GM21786 (cell line): ENCODE measurements at regions not wholly inside any gene's neighbourhood (a gene's known extent, or its start where the extent isn't known, plus 50 kb on each side); places are given as distances from the start of the nearest gene placed in this dataset.

ENCODE experiments used
- ATAC-seq: cut with Tn5 transposase; IDR thresholded peaks from one replicate; pipeline ENCODE4 v1.9.1; 2021; ENCODE audit not compliant: unreplicated experiment

DNA sequence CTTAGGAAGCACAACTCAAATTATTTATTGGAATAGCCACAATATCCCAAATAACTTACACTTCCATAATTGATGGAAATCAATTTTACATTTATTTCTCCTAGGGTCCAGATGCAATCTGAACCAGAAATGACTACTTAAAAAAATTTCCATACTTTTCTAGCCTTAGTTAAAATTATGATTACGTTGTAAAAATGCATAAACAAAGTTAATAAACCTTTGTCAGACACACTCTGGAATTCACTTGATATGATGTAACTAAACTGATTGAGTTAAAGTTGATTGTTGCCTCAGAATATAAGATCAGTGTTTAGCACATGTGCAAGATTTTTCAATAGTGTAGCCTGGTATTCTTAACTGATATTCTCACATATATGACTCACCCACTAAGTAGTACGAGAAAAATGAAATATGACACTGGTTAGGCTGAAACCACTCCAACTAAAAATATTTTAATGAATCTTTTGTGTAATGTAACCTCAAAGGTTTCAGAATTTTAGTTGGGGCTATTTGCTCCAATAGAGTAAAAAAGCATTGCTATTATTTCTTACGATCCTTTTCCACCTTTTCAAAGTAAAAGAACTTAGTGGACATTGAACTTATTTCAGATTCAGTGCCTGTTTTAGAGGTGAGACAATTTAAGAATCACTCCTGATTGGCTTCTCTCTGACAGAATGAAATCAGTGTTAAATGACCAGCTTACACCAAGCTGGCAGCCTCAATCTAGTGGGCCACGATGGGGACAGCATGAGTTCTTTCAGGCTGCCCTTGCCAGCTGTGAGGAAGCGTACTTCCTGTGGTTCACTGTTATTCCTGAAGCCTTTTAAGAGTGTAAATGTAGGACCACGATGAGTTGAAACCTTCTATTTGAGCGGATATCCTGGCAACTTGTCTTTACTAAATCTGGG lies 277.2 kb upstream of the CDH9 start:
- ATAC-seq: no peak

DNA sequence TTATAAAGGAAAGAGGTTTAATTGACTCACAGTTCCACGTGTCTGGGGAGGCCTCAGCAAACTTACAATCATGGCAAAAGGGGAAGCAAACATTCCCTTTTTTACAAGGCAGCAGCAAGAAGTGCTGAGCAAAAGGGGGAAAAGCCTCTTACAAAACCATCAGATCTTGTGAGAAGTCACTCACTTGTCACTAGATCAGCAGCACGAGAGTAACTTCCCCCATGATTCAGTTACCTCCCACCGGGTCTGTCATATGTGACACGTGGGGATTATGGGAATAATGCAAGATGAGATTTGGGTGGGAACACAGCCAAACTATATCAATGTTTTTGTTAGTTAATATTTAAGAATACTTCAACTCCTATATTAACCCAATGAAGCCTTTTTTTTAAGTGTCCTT lies 275.2 kb upstream of the CDH9 start:
- no peak for ATAC-seq

DNA sequence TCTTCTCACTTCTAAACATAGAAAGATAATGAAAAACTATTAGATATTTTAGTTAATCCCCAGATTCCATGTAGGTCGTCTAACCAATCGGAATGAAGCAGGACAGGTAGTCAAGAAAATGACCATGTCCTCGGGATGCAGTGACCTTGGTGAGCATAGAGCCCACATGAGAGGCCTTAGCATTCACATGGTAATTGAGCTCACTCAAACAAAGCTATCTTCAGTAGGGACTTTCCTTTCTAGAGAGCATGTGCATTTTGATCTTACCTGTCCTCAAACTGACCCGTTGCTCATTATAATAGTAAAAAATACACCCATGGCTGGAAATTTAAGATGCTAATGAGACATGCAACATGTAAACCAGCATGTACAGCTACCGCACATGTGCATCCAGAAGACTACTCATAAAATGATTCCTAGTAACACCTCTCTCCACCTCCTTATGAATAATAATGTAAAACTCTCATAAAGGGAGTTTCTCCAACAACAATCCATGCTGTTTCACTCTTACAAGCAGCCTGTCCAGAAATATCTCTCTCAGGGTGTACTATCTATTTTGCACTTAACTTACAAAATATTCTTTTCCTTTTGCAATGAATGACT lies 274.0 kb upstream of the CDH9 start:
- ATAC-seq: no peak

DNA sequence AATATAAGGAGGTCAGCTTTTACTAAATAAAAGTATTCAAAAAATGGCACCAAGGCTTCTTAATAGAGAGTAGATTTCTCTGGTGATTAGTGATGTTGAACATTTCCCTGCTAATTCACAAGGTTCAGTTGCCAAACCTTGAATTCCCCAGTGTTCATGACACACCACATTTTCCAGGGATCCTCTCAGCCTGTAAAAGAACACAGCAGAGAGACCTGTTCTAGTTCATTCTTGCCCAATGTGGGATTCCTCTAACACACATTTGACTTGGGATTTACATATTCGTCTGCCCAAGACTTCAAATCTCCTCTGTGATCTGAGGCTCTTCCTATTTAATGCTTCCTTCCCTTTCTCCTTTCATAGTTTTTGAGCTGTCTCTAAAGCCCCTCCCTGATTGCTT lies 273.2 kb upstream of the CDH9 start:
- ATAC-seq: no peak

DNA sequence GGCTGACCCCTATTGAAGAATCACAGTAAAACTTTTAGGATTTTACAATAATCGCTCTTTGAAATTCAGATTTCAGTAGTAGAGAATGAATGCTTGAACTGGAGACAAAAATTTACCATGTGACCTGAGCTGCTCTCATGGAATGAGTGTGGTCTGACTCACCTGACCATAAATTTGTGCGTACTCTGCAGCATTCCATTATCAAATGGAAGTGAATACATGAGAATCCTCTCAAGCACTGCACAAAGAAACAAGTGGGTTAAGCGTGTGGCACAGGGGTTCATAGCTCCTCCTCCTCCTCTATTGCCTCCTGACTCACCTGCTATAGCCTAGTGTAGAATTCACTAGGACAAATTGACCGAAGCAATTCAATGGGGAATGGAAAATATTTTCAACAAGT lies 269.8 kb upstream of the CDH9 start:
- ATAC-seq: no peak

DNA sequence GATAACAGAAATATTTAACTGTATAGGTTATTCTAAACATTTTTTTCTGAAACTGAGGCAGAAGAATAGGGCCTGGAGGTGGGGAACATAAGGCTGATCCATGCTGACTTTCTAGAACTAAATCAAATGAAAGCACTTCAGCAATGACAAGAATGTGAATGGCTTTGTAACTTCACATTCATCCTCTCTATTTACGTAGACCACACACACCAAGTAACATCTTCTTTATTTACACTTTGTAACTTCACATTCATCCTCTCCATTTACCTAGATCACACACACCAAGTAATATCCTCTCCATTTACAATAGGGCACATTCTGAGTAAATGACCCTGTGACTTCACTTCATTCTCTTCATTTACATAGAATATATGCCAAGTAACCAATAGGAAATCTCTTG lies 251.8 kb upstream of the CDH9 start:
- no peak for ATAC-seq

DNA sequence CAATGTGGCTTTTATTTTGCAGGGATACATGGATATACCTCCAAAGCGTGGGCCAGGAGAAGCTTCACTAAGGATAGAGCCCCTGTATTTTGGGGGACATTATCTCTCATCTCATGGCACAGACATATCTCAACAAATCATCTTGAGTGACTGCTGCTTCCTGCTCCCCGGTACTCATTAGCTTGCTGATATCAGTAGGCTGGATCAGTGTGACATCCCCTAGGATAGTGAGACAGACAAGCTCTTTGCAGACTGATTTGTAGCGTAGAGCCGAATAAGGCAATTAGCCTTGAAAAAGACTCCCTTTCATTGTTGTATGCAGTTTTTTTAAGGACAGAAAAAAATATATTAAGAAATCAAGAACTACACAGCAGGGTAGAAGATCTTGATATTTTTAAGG lies 237.7 kb upstream of the CDH9 start:
- ATAC-seq: no peak

DNA sequence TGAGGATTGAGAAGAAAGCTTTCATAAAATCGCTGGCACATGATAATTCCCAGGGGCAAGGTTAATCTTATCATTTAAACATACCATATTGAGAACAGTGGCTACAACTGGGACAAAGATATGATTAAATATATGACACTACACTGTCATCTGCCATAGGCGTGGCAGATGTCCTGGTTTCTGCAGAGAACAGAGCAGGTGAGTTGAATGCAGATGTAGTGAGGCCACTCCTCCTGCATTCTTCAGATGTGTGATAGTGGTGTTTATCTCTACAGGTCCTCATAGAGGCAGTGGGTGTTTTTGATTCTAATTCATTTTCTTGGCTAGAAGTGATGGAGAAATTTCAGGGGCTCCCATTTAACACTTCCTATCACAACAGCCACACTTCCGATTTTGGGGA lies 237.0 kb upstream of the CDH9 start:
- ATAC-seq: no peak

DNA sequence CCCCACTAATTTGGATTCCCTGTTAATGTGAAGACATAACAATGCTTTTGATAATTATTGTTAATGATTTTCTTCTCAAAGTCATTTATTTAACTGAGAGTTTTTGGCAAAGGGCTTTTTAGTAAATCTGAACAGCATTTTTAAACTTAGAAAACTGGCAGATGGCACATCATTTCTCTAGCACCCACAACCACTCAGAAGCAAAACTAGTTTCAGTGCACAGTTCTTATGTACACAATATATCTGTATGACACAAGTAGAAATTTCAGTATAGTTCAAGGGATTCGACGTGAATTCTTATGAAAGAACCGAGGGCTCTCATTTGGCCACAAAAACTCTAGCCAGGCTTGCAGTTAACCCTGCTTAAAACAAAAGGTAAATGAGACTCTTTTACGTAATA lies 231.4 kb upstream of the CDH9 start:
- no peak for ATAC-seq

DNA sequence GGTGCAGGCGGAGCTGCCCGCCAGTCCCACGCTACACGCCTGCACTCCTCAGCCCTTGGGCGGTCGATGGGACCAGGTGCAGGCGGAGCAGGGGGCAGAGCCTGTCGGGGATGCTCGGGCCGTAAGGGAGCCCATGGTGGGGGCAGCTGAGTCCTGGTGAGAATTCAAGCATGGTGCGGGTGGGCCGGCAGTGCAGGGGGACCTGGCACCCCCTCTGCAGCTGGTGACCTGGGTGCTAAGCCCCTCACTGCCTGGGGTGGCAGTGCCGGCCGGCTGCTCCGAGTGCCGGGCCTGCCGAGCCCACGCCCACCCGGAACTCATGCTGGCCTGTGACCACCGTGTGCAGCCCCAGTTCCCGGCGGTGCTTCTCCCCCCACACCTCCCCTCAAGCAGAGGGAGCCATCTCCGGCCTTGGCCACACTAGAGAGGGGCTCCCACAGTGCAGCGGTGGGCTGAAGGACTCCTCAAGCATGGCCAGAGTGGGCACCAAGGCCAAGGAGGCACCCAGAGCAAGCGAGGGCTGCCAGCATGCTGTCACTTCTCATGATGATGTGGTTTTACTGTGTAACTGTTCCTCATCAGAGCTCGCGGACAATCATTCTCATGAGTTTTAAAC lies 228.9 kb upstream of the CDH9 start:
- no peak for ATAC-seq

DNA sequence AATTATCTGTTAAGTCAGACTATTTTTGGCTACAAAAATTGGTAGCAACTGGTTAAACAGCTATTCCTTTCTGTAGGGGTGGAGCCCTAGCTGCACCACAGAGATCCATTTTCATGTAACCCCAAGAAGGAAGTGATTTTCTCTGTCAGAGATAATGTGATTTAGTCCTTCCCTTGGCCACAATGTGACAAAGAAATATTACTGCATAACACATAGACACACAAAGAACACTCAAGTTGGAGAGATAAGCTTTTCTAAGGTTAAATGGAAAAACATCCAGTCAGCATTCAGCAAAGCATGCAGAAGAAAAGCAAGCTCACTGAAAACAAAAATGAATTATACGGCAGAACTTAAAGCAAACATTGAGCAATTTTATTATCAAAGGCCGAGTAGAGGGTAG lies 227.8 kb upstream of the CDH9 start:
- no peak for ATAC-seq

DNA sequence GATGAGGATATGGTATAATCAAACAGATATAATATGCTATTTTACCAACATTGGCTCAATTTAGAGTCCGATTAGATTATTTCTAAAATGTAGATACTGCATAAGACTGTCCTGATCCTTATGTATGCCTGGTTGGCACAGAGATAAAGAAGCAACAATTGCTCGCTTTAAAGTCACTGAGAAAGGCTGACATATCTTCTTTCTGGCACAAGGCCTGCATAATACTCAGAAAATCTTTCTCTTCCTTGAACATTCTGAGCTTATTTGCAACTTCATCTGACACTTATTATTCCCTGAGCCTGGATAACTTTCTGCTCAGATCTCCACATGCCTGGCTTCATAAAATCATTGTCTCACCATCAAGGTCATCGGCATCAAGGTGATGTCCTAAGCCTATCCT lies 219.3 kb upstream of the CDH9 start:
- ATAC-seq: no peak

DNA sequence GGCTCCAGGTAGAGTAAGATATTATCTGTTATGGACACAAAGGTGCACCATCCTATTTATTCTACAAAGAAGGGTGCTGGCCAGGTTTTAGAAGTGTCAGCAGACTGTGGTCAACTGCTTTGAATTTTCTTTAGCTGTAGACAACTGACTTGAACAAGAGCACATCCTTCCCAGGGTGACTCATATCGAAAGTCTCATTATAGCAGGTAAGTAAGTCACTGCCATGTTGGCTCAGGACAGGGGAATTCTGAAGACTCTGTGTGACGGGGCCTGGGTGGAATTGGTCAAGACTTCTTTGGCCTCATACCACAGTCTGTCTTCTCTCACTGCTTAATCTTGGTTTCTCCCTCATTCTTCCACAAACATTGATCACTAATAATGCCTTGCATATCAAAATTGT lies 214.5 kb upstream of the CDH9 start:
- ATAC-seq: no peak

DNA sequence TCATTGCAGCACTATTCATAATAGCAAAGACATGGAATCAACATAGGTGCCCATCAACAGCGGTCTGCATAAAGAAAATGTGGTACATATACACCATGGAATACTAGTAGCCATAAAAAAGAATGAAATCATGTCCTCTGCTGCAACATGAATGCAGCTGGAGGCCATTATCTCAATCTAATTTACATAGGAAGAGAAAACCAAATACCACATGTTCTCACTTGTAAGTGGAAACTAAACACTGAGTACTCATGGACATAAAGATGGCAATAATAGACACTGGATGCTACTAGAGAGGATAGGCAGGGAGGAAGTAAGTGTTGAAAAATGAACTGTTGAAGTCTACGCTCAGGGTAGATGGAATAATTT lies 203.9 kb upstream of the CDH9 start:
- no peak for ATAC-seq

DNA sequence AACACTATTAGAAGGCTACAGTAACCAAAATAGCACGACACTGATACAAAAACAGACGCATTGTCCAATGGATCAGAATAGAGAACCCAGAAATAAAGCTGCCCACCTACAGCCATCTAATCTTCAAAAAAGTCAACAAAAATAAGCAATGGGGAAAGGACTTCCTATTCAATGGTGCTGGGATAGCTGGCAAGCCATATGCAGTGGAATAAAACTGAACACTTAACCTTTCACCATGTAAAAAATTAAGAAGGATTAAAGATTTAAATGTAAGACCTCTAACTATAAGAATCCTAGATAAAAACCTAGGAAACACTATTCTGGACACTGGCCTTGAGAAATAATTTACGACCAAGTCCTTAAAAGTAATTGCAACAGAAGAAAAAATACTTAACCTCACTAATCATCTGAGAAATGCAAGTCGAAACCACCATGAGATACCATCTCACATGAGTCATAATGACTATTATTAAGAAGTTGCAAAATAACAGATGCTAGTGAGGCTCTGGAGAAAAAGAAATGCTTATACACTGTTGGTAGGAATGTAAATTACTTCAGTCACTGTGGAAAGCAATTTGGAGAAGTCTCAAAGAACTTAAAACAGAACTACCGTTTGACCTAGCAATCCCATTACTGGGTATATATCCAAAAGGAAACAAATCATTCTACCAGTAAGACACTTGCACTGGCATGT lies 203.3 kb upstream of the CDH9 start:
- ATAC-seq: no peak

DNA sequence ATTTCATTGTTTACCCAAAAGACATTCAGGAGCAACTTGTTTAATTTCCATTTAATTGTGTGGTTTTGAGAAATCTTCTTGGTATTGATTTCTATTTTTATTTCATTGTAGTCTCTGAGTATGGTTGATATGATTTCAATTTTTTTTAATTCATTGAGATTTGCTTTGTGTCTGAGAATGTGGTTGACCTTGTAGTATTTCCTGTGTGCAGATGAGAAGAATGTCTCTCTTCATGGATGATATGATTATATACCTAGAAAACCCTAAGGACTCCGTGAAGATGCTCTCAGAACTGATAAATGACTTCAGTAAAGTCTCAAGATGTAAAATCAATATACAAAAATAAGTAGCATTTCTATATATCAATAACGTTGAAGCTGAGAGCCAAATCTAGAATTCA lies 202.4 kb upstream of the CDH9 start:
- ATAC-seq: no peak

DNA sequence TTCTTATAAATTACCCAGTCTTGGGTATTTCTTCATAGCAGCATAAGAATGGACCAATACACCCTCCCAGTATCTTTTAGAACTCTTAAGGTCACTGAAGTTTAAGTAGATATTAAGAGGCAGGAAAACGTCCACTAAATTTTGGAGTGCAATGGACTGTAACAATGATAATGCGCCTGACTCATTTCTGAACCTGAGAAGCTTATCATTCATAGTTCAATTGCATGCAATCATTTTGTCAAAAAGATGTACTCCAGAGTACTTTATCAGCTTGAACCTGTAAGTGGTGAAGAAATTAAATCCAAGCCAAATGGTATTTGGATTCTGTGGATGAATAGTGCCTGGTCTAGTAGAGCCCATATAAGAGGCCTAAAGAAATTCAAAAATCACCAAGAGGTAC lies 196.5 kb upstream of the CDH9 start:
- no peak for ATAC-seq

DNA sequence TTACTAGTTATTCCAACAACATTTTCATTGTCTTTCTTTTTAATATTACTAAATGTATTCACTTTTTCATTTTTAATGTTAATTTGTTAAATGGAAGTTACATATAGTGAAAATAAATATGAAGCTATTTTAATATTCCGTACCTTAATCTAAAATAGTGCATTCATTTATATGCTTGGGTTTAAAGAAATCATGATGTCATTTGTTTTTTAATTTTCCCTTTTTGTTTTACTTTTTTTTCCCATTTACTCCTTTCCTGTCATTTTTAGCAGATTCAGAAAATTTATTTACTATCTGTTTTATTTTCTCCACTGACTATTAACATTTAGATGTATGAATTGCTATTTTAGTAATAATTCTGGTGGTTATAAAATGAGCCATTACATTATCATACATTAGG lies 183.0 kb upstream of the CDH9 start:
- no peak for ATAC-seq

DNA sequence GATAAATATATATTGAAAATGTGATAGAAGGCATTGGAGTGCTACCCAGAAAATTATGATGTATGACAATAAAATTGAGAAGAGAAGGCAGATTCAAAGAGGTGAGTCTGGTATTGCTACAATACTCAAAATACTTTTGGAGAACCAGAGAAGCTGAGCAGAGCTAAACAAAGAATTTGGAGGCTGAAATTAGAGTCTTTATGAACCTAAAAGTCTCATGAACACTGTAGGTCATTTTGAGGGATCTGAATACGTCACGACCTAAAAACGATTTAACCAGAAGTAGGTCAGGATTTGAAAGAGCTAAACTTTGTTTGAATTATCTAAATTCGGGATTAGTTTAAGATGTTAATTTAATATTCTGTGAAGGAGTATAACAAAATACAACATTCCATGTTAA lies 182.4 kb upstream of the CDH9 start:
- no peak for ATAC-seq

DNA sequence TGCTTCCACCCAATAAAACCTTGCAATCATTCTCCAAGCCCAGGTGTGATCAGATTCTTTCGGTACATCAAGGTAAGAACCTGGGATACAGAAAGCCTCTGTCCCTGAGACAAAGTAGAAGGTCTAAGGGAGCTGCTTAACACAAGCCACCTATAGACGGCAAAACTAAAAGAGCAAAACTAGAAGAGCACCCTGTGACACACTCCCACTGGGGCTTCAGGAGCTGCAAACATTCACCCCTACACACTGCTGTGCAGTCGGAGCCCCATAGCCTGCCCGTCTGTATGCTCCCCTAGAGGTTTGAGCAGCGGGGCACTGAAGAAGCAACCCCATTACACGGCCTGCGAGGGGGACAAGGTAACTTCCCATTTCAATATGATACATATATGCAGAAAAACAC lies 179.6 kb upstream of the CDH9 start:
- ATAC-seq: no peak

DNA sequence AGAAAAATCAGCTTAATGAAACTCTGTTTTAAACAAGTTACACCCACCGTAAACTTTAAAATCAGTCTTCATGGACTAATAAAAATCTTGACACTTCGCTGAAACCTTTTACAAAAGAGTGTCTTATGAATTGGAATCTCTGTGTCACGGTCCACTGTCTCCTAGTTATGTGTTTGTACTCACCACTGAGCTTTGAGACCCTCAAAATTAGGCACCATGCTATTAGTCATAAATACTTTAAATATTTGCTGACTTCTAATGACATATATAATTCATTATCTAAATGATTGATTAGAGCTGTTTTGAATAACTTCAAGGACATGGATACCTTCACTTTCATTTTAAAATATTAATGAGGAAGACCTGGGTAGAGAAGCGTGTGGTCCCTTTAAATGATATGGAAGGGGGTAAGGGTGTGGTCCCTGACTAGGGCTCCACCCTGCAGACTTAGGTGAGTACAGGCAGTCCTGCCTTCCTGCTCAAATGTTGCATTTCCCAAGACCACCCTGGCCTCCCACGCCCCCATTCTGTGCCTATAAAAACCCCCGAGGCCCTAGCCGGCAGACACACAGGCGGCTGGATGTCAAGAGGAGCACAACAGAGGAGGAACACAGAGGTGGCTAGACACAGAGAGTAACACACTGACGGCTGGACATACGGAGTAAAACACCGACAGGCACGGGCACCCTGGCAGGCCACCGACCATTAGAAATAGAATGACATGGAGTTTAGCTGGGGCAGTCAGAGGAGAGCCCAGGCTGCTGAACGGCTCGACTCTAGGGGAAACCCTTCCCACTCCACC lies 179.0 kb upstream of the CDH9 start:
- ATAC-seq: no peak
